GM18507 (cell line): ENCODE measurements at regions not wholly inside any gene's neighbourhood (a gene's known extent, or its start where the extent isn't known, plus 50 kb on each side); places are given as distances from the start of the nearest gene placed in this dataset.

Experiments
- DNase-seq: peaks from one replicate; pipeline ENCODE4 v3.0.0; 2011; ENCODE audit warnings: low read depth; ENCODE audit not compliant: insufficient read length; ENCODE audit errors: extremely low spot score
- FAIRE-seq: peaks from 2 replicates; lab custom pipeline; 2011; peaks lifted over from hg19 to GRCh38; lab: Jason Lieb, UNC

- no peak for FAIRE-seq
Measured at GRCh38 chr13:80668452-80668851, 327.5 kb upstream of the SPRY2 start.

GRCh38 chr13:80666782-80667552, 326.0 kb upstream of the SPRY2 start:
- no peak for FAIRE-seq

More at GRCh38 chr13:80668452-80668851, 327.5 kb upstream of the SPRY2 start:
- no peak for DNase-seq

GRCh38 chr13:80665792-80666333, 324.9 kb upstream of the SPRY2 start:
- DNase-seq (no peak), FAIRE-seq (no peak)

More at GRCh38 chr13:80666782-80667552, 326.0 kb upstream of the SPRY2 start:
- no peak for DNase-seq

GRCh38 chr13:80664950-80665349, 324.0 kb upstream of the SPRY2 start:
- no peak for DNase-seq
- no peak for FAIRE-seq

- DNase-seq = no peak
- FAIRE-seq = no peak
Measured at GRCh38 chr13:80663788-80664187, 322.9 kb upstream of the SPRY2 start.

GRCh38 chr13:80658705-80659104, 317.8 kb upstream of the SPRY2 start:
- no peak for FAIRE-seq

GRCh38 chr13:80656512-80656904, 315.6 kb upstream of the SPRY2 start:
- FAIRE-seq (no peak), DNase-seq (no peak)

More at GRCh38 chr13:80658705-80659104, 317.8 kb upstream of the SPRY2 start:
- DNase-seq = no peak

GRCh38 chr13:80655778-80656511, 315.0 kb upstream of the SPRY2 start:
- no peak for FAIRE-seq
- no peak for DNase-seq

GRCh38 chr13:80654638-80655249, 313.8 kb upstream of the SPRY2 start:
- no peak for DNase-seq
- FAIRE-seq = no peak

GRCh38 chr13:80649274-80649673, 308.3 kb upstream of the SPRY2 start:
- DNase-seq (no peak), FAIRE-seq (no peak)

- no peak for FAIRE-seq
Measured at GRCh38 chr13:80642641-80643040, 301.7 kb upstream of the SPRY2 start.

GRCh38 chr13:80633251-80633650, 292.3 kb upstream of the SPRY2 start:
- DNase-seq (no peak), FAIRE-seq (no peak)

More at GRCh38 chr13:80642641-80643040, 301.7 kb upstream of the SPRY2 start:
- DNase-seq = no peak

- FAIRE-seq (no peak), DNase-seq (no peak)
Measured at GRCh38 chr13:80630685-80631121, 289.8 kb upstream of the SPRY2 start.

GRCh38 chr13:80618781-80619180, 277.9 kb upstream of the SPRY2 start:
- DNase-seq (no peak), FAIRE-seq (no peak)

GRCh38 chr13:80612804-80613203, 271.9 kb upstream of the SPRY2 start:
- no peak for DNase-seq
- no peak for FAIRE-seq

- DNase-seq (no peak), FAIRE-seq (no peak)
Measured at GRCh38 chr13:80611310-80611709, 270.4 kb upstream of the SPRY2 start.

- DNase-seq (no peak), FAIRE-seq (no peak)
Measured at GRCh38 chr13:80605716-80606115, 264.8 kb upstream of the SPRY2 start.

GRCh38 chr13:80605011-80605410, 264.1 kb upstream of the SPRY2 start:
- FAIRE-seq = no peak

GRCh38 chr13:80604098-80604497, 263.2 kb upstream of the SPRY2 start:
- FAIRE-seq = no peak
- no peak for DNase-seq

More at GRCh38 chr13:80605011-80605410, 264.1 kb upstream of the SPRY2 start:
- no peak for DNase-seq

GRCh38 chr13:80603351-80603750, 262.4 kb upstream of the SPRY2 start:
- DNase-seq = no peak
- FAIRE-seq = no peak
